IMR-90 (cell line): ENCODE measurements at regions not wholly inside any gene's neighbourhood (a gene's known extent, or its start where the extent isn't known, plus 50 kb on each side); places are given as distances from the start of the nearest gene placed in this dataset.

Source experiments
- ATAC-seq: fragments of 200-7000 bp; cut with Tn5 transposase; 2 replicates; pipeline ENCODE4 v1.9.1; 2020; ENCODE audit warnings: low read depth, mild to moderate bottlenecking, moderate library complexity
- BruUV-seq: library from RNA; stranded (reverse); fragments of 400-500 nt; replicated peaks from 2 replicates; lab custom pipeline; 2021; lab: Mats Ljungman, UMichigan
- CTCF ChIA-PET: fragments of 300-600 bp; formaldehyde crosslinking; extraction: SDS; loops from one replicate; lab custom pipeline; 2021; ENCODE audit warnings: antibody characterized with exemption; lab: Yijun Ruan, JAX
- POLR2A ChIA-PET: fragments of 300-600 bp; sonication (Branson Sonifier 250); formaldehyde crosslinking; loops from one replicate; lab custom pipeline; 2022; ENCODE audit warnings: antibody characterized with exemption; ENCODE audit not compliant: unreplicated experiment; lab: Charles Lee
- DNase-seq: peaks from one replicate; pipeline ENCODE4 v3.0.0; 2013
- H2AFZ ChIP-seq: replicated peaks from 2 replicates; pipeline ENCODE3; 2013; ENCODE audit warnings: low read length, mild to moderate bottlenecking; ENCODE audit not compliant: poor library complexity
- H2AK5ac ChIP-seq: 2 replicates; pipeline ENCODE4 v1.6.1; 2013; ENCODE audit warnings: low read depth, low read length, inconsistent platforms
- H2AK9ac ChIP-seq: replicated peaks from 2 replicates; pipeline ENCODE3; 2013; ENCODE audit warnings: mild to moderate bottlenecking, low read depth, low read length, moderate library complexity; ENCODE audit not compliant: poor library complexity
- H2BK120ac ChIP-seq: 2 replicates; pipeline ENCODE4 v1.6.1; 2013; ENCODE audit warnings: low read depth, low read length, inconsistent platforms
- H2BK15ac ChIP-seq: 3 replicates; pipeline ENCODE4 v1.6.1; 2013; ENCODE audit warnings: low read depth, low read length, inconsistent platforms
- H2BK20ac ChIP-seq: 2 replicates; pipeline ENCODE4 v1.6.1; 2013; ENCODE audit warnings: low read depth, mild to moderate bottlenecking, inconsistent platforms, low read length, moderate library complexity
- H2BK5ac ChIP-seq: 2 replicates; pipeline ENCODE4 v1.6.1; 2013; ENCODE audit warnings: mild to moderate bottlenecking, low read depth, low read length, inconsistent platforms; ENCODE audit not compliant: poor library complexity, severe bottlenecking
- H3K14ac ChIP-seq: replicated peaks from 2 replicates; pipeline ENCODE4 v1.6.1; 2013; ENCODE audit warnings: low read depth, low read length, inconsistent platforms
- H3K18ac ChIP-seq: 2 replicates; pipeline ENCODE4 v1.6.1; 2013; ENCODE audit warnings: low read depth, low read length, control low read depth
- H3K23ac ChIP-seq: 2 replicates; pipeline ENCODE4 v1.6.1; 2013; ENCODE audit warnings: low read depth, low read length, inconsistent platforms
- H3K27ac ChIP-seq: 2 replicates; pipeline ENCODE4 v1.5.1; 2013; ENCODE audit warnings: mild to moderate bottlenecking, control low read depth, low read length; ENCODE audit not compliant: insufficient read depth
- H3K27me3 ChIP-seq: 2 replicates; pipeline ENCODE4 v1.6.1; 2013; ENCODE audit warnings: low read length; ENCODE audit not compliant: control insufficient read depth, insufficient read depth
- H3K36me3 ChIP-seq: 2 replicates; pipeline ENCODE4 v1.6.1; 2013; ENCODE audit warnings: low read length, mixed read lengths; ENCODE audit not compliant: control insufficient read depth, insufficient read depth
- H3K4ac ChIP-seq: 2 replicates; pipeline ENCODE4 v1.6.1; 2013; ENCODE audit warnings: low read depth, low read length, inconsistent platforms
- H3K4me1 ChIP-seq: 2 replicates; pipeline ENCODE4 v1.6.1; 2013; ENCODE audit warnings: low read length, mixed read lengths; ENCODE audit not compliant: control insufficient read depth, insufficient read depth
- H3K4me2 ChIP-seq: 2 replicates; pipeline ENCODE4 v1.6.1; 2013; ENCODE audit warnings: low read depth, mild to moderate bottlenecking, control low read depth, low read length, moderate library complexity
- H3K4me3 ChIP-seq: 2 replicates; pipeline ENCODE4 v1.5.1; 2013; ENCODE audit warnings: low read depth, mild to moderate bottlenecking, control low read depth, low read length, moderate library complexity; ENCODE audit not compliant: insufficient read depth
- H3K56ac ChIP-seq: 2 replicates; pipeline ENCODE4 v1.6.1; 2013; ENCODE audit warnings: low read length, inconsistent platforms; ENCODE audit not compliant: insufficient read depth; ENCODE audit errors: extremely low read depth
- H3K79me1 ChIP-seq, 2 experiments: 2 replicates each; pipeline ENCODE4 v1.6.1; 2013; ENCODE audit warnings: low read length in 2 of 2, inconsistent platforms in 1 of 2, low read depth in 1 of 2
- H3K9ac ChIP-seq: 2 replicates; pipeline ENCODE4 v1.6.1; 2013; ENCODE audit warnings: low read depth, low read length, control low read depth
- H3K9me1 ChIP-seq: 2 replicates; pipeline ENCODE4 v1.6.1; 2013; ENCODE audit warnings: low read length, inconsistent platforms; ENCODE audit not compliant: insufficient read depth
- H3K9me3 ChIP-seq: 2 replicates; pipeline ENCODE4 v1.6.1; 2013; ENCODE audit warnings: low read length; ENCODE audit not compliant: control insufficient read depth, insufficient read depth
- H4K20me1 ChIP-seq: 2 replicates; pipeline ENCODE4 v1.6.1; 2013; ENCODE audit warnings: low read length, inconsistent platforms; ENCODE audit not compliant: insufficient read depth
- H4K5ac ChIP-seq: 2 replicates; pipeline ENCODE4 v1.6.1; 2013; ENCODE audit warnings: mild to moderate bottlenecking, low read depth, low read length, control low read depth
- H4K8ac ChIP-seq, 2 experiments: 2 replicates each; pipeline ENCODE4 v1.6.1; 2013; ENCODE audit warnings: low read depth in 2 of 2, low read length in 2 of 2, control low read depth in 1 of 2, inconsistent platforms in 1 of 2
- H4K91ac ChIP-seq: 2 replicates; pipeline ENCODE4 v1.6.1; 2013; ENCODE audit warnings: low read depth, low read length, inconsistent platforms; ENCODE audit not compliant: insufficient read depth
- BHLHE40 ChIP-seq: fragments of 150-350 bp; IDR thresholded peaks from 2 replicates; pipeline ENCODE4 v1.6.1; 2016; ENCODE audit warnings: mild to moderate bottlenecking, low read depth, low read length
- CEBPB ChIP-seq: IDR thresholded peaks from 2 replicates; pipeline ENCODE4 v1.6.1; 2012; ENCODE audit warnings: low read depth, low read length, improper control_type of control experiment
- CTCF ChIP-seq: conservative IDR thresholded peaks from 2 replicates; pipeline ENCODE4 v1.5.1; 2012; ENCODE audit warnings: mild to moderate bottlenecking, low read depth, low read length, improper control_type of control experiment
- ELK1 ChIP-seq: fragments of 150-350 bp; IDR thresholded peaks from 2 replicates; pipeline ENCODE4 v1.6.1; 2016; ENCODE audit warnings: low read depth, mild to moderate bottlenecking, low read length, moderate library complexity, borderline replicate concordance
- FOS ChIP-seq: fragments of 150-350 bp; IDR thresholded peaks from 2 replicates; pipeline ENCODE4 v1.6.1; 2016; ENCODE audit warnings: low read depth, low read length
- MAFK ChIP-seq: IDR thresholded peaks from 2 replicates; pipeline ENCODE4 v1.6.1; 2012; ENCODE audit warnings: low read depth, low read length, improper control_type of control experiment
- MAZ ChIP-seq: IDR thresholded peaks from 2 replicates; pipeline ENCODE4 v1.6.1; 2012; ENCODE audit warnings: low read depth, mild to moderate bottlenecking, low read length, improper control_type of control experiment, moderate library complexity, borderline replicate concordance
- MXI1 ChIP-seq: IDR thresholded peaks from 2 replicates; pipeline ENCODE4 v1.6.1; 2012; ENCODE audit warnings: low read depth, mild to moderate bottlenecking, low read length, moderate library complexity, borderline replicate concordance
- NFE2L2 ChIP-seq: fragments of 150-350 bp; IDR thresholded peaks from 2 replicates; pipeline ENCODE4 v1.6.1; 2016; ENCODE audit warnings: low read depth, mild to moderate bottlenecking, low read length
- POLR2A ChIP-seq: IDR thresholded peaks from 2 replicates; pipeline ENCODE4 v1.6.1; 2012; ENCODE audit warnings: mild to moderate bottlenecking, low read depth, low read length
- RCOR1 ChIP-seq: IDR thresholded peaks from 2 replicates; pipeline ENCODE4 v1.6.1; 2012; ENCODE audit warnings: mild to moderate bottlenecking, low read length, improper control_type of control experiment; ENCODE audit not compliant: insufficient replicate concordance
- RFX5 ChIP-seq: IDR thresholded peaks from 2 replicates; pipeline ENCODE4 v1.8.0; 2012; ENCODE audit warnings: low read depth, mild to moderate bottlenecking, low read length, moderate library complexity
- SMC3 ChIP-seq: fragments of 150-350 bp; IDR thresholded peaks from 2 replicates; pipeline ENCODE4 v1.6.1; 2016; ENCODE audit warnings: low read depth, mild to moderate bottlenecking, antibody characterized with exemption, low read length, moderate library complexity
- USF2 ChIP-seq: fragments of 150-350 bp; IDR thresholded peaks from 2 replicates; pipeline ENCODE4 v1.6.1; 2017; ENCODE audit warnings: mild to moderate bottlenecking, antibody characterized with exemption, low read length, low read depth
- WGBS, 2 experiments: methylation state at CpG; one replicate each; pipeline versions ENCODE4 v1.1.5 to v1.1.7; 2013; ENCODE audit warnings: missing lambda C conversion rate in 2 of 2; ENCODE audit not compliant: insufficient read length in 1 of 2; ENCODE audit errors: extremely low coverage in 2 of 2; 5-methylcytosine and 5-hydroxymethylcytosine counted together
- dilution Hi-C: fragments of 300-500 bp; cut with HindIII; formaldehyde crosslinking; loops from one replicate; pipeline ENCODE4 v1.14.3; 2018; ENCODE audit warnings: low sequenced_read_pairs; ENCODE audit not compliant: unreplicated experiment
- in situ Hi-C: fragments of 300-500 bp; cut with MboI; formaldehyde crosslinking; loops from 3 replicates; pipeline ENCODE4 v1.14.3; 2019; ENCODE audit warnings: low sequenced_read_pairs, inconsistent platforms, mixed read lengths
- intact Hi-C: fragments of 100-400 bp; cut with micrococcal nuclease; formaldehyde crosslinking; loops from 2 replicates; pipeline ENCODE4 v1.10.0; 2022

- Histone ChIP-seq H3K4me3 (no peak overlapping the region), H2BK15ac (no peak overlapping the region), H3K4ac (no peak overlapping the region), H3K9me3 (no peaks in the 10 kb centered on the region), H3K36me3 (no peaks in the 10 kb centered on the region), H4K20me1 (no peaks in the 10 kb centered on the region), H2AK5ac (no peak overlapping the region), H3K9me1 (no peaks in the 10 kb centered on the region), H3K23ac (no peak overlapping the region), H4K91ac (no peak overlapping the region), H2BK20ac (no peak overlapping the region), H3K27me3 (no peaks in the 10 kb centered on the region), H2AFZ (no peak overlapping the region), H3K27ac (no peak overlapping the region), H4K8ac (no peak overlapping the region), H3K9ac (no peak overlapping the region), H2AK9ac (no peak overlapping the region), H3K4me2 (no peak overlapping the region), H3K4me1 (no peaks in the 10 kb centered on the region), H3K14ac (no peak overlapping the region), H4K5ac (no peak overlapping the region), H3K79me1 (no peaks in the 10 kb centered on the region), H2BK5ac (no peak overlapping the region), H2BK120ac (no peak overlapping the region), H3K18ac (no peak overlapping the region), H3K56ac (no peak overlapping the region)
- POLR2A ChIA-PET = no interaction called here
- TF ChIP-seq CTCF (no peak), RCOR1 (no peak), SMC3 (no peak), USF2 (no peak), CEBPB (no peak), ELK1 (no peak), NFE2L2 (no peak), FOS (no peak), RFX5 (no peak), MAZ (no peak), POLR2A (no peak), MXI1 (no peak), BHLHE40 (no peak), MAFK (no peak)
- in situ Hi-C loops = no loop called here
- no CpG with 5 or more reads among the region's 2 CpGs for WGBS, 2 experiments
- BruUV-seq = no TSS peak
- DNase-seq = no peak
- no peak for ATAC-seq
- dilution Hi-C loops = no loop called here
- intact Hi-C loops = no loop called here
- CTCF ChIA-PET = no interaction called here
These were observed 425.2 kb downstream of the METTL4 start for GRCh38 chr18:2146092-2146491.
